ENCODE measurements at regions not wholly inside any gene's neighbourhood (a gene's known extent, or its start where the extent isn't known, plus 50 kb on each side); places are given as distances from the start of the nearest gene placed in this dataset.
A peak's percentile ranks its signal among the peaks of the same experiment; 100 is the strongest.

DNA sequence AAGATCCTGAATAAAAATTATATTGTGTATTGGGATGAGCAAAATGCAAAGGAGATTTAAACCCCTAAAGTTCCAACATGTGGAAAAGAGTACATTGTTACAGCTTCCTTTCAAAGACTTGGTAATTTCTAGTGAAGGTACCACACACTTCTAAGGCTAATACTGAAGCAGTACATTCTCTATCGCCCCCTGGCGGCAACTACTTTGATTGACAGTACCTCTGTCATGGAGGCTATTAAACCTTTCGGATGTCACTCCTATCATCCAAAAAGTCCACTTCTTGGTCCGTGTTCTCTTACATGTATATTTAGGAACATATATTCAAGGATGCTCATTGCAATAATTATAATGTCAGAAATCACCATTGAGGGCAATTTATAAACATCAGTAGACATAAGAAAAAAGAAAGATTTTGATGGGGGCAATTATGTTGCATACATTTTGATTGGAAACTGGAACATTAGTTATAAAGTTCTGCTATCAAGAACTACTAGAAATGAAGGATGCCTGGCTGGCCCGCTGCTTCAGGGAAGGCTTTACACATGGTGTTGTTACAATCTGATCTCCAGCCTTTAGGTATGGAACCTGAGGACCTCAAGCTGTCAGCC is 601.6 kb downstream of the CPS1 start:
- TF ChIP-seq, protein P1, sequence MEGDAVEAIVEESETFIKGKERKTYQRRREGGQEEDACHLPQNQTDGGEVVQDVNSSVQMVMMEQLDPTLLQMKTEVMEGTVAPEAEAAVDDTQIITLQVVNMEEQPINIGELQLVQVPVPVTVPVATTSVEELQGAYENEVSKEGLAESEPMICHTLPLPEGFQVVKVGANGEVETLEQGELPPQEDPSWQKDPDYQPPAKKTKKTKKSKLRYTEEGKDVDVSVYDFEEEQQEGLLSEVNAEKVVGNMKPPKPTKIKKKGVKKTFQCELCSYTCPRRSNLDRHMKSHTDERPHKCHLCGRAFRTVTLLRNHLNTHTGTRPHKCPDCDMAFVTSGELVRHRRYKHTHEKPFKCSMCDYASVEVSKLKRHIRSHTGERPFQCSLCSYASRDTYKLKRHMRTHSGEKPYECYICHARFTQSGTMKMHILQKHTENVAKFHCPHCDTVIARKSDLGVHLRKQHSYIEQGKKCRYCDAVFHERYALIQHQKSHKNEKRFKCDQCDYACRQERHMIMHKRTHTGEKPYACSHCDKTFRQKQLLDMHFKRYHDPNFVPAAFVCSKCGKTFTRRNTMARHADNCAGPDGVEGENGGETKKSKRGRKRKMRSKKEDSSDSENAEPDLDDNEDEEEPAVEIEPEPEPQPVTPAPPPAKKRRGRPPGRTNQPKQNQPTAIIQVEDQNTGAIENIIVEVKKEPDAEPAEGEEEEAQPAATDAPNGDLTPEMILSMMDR (conservative IDR thresholded peaks at IDR 0.05; ENCODE audit: low read depth in 2 of 2): peak; percentile 90 to 93
- TF ChIP-seq EZH2phosphoT487 (IDR thresholded peaks at IDR 0.05; ENCODE audit: unreplicated experiment) (no peak), POLR2AphosphoS5 (IDR thresholded peaks at IDR 0.05; ENCODE audit: low read depth) (no peak), EZH2 (IDR thresholded peaks at IDR 0.05; ENCODE audit: low read depth, unreplicated experiment) (no peak), NANOG (IDR thresholded peaks at IDR 0.05; ENCODE audit: borderline replicate concordance) (no peak), JUNB (IDR thresholded peaks at IDR 0.05; ENCODE audit: unreplicated experiment) (no peak), CREB1 (CRISPR knock-in tag; IDR thresholded peaks at IDR 0.05; ENCODE audit: low read depth) (no peak), ZNF114 (CRISPR knock-in tag; IDR thresholded peaks at IDR 0.05) (no peak)
- TF ChIP-seq, protein P2, sequence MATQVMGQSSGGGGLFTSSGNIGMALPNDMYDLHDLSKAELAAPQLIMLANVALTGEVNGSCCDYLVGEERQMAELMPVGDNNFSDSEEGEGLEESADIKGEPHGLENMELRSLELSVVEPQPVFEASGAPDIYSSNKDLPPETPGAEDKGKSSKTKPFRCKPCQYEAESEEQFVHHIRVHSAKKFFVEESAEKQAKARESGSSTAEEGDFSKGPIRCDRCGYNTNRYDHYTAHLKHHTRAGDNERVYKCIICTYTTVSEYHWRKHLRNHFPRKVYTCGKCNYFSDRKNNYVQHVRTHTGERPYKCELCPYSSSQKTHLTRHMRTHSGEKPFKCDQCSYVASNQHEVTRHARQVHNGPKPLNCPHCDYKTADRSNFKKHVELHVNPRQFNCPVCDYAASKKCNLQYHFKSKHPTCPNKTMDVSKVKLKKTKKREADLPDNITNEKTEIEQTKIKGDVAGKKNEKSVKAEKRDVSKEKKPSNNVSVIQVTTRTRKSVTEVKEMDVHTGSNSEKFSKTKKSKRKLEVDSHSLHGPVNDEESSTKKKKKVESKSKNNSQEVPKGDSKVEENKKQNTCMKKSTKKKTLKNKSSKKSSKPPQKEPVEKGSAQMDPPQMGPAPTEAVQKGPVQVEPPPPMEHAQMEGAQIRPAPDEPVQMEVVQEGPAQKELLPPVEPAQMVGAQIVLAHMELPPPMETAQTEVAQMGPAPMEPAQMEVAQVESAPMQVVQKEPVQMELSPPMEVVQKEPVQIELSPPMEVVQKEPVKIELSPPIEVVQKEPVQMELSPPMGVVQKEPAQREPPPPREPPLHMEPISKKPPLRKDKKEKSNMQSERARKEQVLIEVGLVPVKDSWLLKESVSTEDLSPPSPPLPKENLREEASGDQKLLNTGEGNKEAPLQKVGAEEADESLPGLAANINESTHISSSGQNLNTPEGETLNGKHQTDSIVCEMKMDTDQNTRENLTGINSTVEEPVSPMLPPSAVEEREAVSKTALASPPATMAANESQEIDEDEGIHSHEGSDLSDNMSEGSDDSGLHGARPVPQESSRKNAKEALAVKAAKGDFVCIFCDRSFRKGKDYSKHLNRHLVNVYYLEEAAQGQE (IDR thresholded peaks at IDR 0.05; ENCODE audit: unreplicated experiment): no peak
- TF ChIP-seq, protein P3, sequence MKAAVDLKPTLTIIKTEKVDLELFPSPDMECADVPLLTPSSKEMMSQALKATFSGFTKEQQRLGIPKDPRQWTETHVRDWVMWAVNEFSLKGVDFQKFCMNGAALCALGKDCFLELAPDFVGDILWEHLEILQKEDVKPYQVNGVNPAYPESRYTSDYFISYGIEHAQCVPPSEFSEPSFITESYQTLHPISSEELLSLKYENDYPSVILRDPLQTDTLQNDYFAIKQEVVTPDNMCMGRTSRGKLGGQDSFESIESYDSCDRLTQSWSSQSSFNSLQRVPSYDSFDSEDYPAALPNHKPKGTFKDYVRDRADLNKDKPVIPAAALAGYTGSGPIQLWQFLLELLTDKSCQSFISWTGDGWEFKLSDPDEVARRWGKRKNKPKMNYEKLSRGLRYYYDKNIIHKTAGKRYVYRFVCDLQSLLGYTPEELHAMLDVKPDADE (IDR thresholded peaks at IDR 0.05): no peak

Measured in GM23338 (cell line).